Fibroblast of lung (primary cell): ENCODE measurements at regions not wholly inside any gene's neighbourhood (a gene's known extent, or its start where the extent isn't known, plus 50 kb on each side); places are given as distances from the start of the nearest gene placed in this dataset.

Source experiments
- EZH2 ChIP-seq: IDR thresholded peaks from 2 replicates; pipeline ENCODE4 v1.5.1; 2012; ENCODE audit warnings: low read length, control low read depth, mild to moderate bottlenecking; ENCODE audit errors: missing control alignments
- TF ChIP-seq, protein P1 (sequence below), 2 donors: IDR thresholded peaks in 1 of 2; conservative IDR thresholded peaks in 1 of 2; 1 replicate in 1 of 2; 2 replicates in 1 of 2; pipeline ENCODE4 v1.5.1; 2011 to 2012; ENCODE audit warnings: low read length in 2 of 2, control low read depth in 1 of 2, inconsistent platforms in 1 of 2, low read depth in 1 of 2, mild to moderate bottlenecking in 1 of 2

DNA sequence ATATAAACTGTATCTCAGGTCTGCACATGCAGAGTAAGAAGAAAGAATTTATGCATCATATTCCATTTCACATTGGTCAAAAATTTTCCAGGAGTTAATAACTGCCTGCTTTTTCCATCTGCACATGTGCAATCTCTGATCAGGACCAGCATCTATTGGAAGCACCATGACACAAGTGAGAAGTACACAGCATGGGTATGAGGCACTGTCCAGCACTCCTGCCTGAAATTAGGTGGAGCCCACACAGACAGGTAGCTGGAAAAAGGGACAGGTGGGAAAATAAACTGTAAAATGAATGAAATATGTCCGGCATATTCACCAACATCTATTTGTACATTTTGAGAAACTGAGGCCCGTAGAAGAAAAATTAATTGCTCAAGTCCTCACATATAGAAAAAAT, 609.2 kb upstream of the NXPH2 start:
- TF ChIP-seq, protein P1, sequence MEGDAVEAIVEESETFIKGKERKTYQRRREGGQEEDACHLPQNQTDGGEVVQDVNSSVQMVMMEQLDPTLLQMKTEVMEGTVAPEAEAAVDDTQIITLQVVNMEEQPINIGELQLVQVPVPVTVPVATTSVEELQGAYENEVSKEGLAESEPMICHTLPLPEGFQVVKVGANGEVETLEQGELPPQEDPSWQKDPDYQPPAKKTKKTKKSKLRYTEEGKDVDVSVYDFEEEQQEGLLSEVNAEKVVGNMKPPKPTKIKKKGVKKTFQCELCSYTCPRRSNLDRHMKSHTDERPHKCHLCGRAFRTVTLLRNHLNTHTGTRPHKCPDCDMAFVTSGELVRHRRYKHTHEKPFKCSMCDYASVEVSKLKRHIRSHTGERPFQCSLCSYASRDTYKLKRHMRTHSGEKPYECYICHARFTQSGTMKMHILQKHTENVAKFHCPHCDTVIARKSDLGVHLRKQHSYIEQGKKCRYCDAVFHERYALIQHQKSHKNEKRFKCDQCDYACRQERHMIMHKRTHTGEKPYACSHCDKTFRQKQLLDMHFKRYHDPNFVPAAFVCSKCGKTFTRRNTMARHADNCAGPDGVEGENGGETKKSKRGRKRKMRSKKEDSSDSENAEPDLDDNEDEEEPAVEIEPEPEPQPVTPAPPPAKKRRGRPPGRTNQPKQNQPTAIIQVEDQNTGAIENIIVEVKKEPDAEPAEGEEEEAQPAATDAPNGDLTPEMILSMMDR (conservative IDR thresholded peaks at IDR 0.05 in 1 of 2, IDR thresholded peaks at IDR 0.05 in 1 of 2; ENCODE audit: low read depth in 1 of 2, low read length in 2 of 2) = no peak
- no peak for TF ChIP-seq EZH2
